Heart left ventricle (tissue), 13 donors: ENCODE measurements at regions not wholly inside any gene's neighbourhood (a gene's known extent, or its start where the extent isn't known, plus 50 kb on each side); places are given as distances from the start of the nearest gene placed in this dataset.

Source experiments
- POLR2A ChIP-seq, 2 donors: fragments of 450-650 bp; IDR thresholded peaks; one replicate each; pipeline ENCODE4 v1.6.1; 2017; ENCODE audit warnings: antibody characterized with exemption in 2 of 2, mild to moderate bottlenecking in 2 of 2, moderate library complexity in 2 of 2
- TF ChIP-seq, protein P1 (sequence below), 12 donors: fragments of 200-600 bp; sonication (generic) in 4 of 12; IDR thresholded peaks; one replicate each; pipeline versions ENCODE4 v1.5.0 to v1.8.0; 2018 to 2022; ENCODE audit warnings: antibody characterized with exemption in 12 of 12, mild to moderate bottlenecking in 5 of 12
- donor health status: ischemic (EF 13 %, LVEDD 7.1; RV severe dilation, severe dysfunction).
- donor health status: DM: no; HTN: yes; CAD: no.
- donor health status: DM: no; HTN: no; CAD: no.
- donor health status: ischemic (EF 25% LVEDD 6.9; RV normal size, moderate dysfunction).
- donor health status: ischemic (EF 25% LVEDD 5.7; RV mildly dilated, moderate dysfunction).
- donor health status: ischemic (EF 35%, LVEDD 5.7; RV mildly dilated, moderate dysfunction).
- donor health status: nonischemic (EF 11% LVEDD 7.7; RV severe dilation, severe dysfunction).
- donor health status: DM: yes; HTN: yes; CAD: no.
- donor health status: PGD.
- donor health status: ischemic (EF 29% LVEDD 5.4; RV normal size, mild dysfunction).
- donor health status: nonischemic (EF 23%, LVEDD 6.1; RV moderate dilation, normal function).

DNA sequence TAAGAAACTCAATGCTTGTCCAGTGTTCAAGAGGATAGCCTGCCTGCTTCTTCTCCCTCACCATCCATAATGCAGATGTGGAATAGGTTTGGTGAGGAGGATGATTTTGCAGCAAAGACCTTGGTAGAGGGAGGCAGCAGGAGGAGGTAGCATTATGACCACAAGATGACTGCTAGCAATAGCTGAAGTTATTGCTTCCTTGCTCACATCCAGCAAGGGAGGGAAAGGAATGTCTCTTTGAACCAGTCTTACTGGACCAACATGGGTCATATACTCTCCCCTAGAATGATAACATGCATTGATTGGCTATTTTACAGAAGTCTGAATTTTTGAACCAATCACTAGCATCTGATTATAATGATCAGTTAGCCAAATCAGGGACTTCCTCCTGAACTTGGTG is 607.6 kb downstream of the EBF1 start:
- TF ChIP-seq, protein P1, sequence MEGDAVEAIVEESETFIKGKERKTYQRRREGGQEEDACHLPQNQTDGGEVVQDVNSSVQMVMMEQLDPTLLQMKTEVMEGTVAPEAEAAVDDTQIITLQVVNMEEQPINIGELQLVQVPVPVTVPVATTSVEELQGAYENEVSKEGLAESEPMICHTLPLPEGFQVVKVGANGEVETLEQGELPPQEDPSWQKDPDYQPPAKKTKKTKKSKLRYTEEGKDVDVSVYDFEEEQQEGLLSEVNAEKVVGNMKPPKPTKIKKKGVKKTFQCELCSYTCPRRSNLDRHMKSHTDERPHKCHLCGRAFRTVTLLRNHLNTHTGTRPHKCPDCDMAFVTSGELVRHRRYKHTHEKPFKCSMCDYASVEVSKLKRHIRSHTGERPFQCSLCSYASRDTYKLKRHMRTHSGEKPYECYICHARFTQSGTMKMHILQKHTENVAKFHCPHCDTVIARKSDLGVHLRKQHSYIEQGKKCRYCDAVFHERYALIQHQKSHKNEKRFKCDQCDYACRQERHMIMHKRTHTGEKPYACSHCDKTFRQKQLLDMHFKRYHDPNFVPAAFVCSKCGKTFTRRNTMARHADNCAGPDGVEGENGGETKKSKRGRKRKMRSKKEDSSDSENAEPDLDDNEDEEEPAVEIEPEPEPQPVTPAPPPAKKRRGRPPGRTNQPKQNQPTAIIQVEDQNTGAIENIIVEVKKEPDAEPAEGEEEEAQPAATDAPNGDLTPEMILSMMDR (IDR thresholded peaks at IDR 0.05), result no peak
- no peak for TF ChIP-seq POLR2A (IDR thresholded peaks at IDR 0.05)
